Small intestine (tissue), 7 donors: ENCODE measurements at regions not wholly inside any gene's neighbourhood (a gene's known extent, or its start where the extent isn't known, plus 50 kb on each side); places are given as distances from the start of the nearest gene placed in this dataset.
A peak's percentile ranks its signal among the peaks of the same experiment; 100 is the strongest.

Experiments used
- DNase-seq, 2 donors: peaks; one replicate each; pipeline versions ENCODE4 v3.0.0 to v3.0.0-alpha.2; 2013
- FAIRE-seq: peaks from 2 replicates; lab custom pipeline; 2012; peaks lifted over from hg19 to GRCh38; lab: Jason Lieb, UNC
- H3K27ac ChIP-seq, 3 donors: one replicate each; pipeline ENCODE4 v1.5.1; 2013; ENCODE audit warnings: low read length in 2 of 3, mild to moderate bottlenecking in 2 of 3, control low read depth in 1 of 3, inconsistent platforms in 1 of 3, low read depth in 1 of 3, moderate library complexity in 1 of 3
- H3K27me3 ChIP-seq, 3 donors: one replicate each; pipeline ENCODE4 v1.6.1; 2013; ENCODE audit warnings: low read length in 3 of 3, inconsistent platforms in 1 of 3; ENCODE audit not compliant: control insufficient read depth in 3 of 3, insufficient read depth in 3 of 3
- H3K36me3 ChIP-seq, 3 donors: one replicate each; pipeline ENCODE4 v1.6.1; 2013; ENCODE audit warnings: low read length in 3 of 3, inconsistent platforms in 1 of 3, low read depth in 1 of 3, mild to moderate bottlenecking in 1 of 3, moderate library complexity in 1 of 3; ENCODE audit not compliant: control insufficient read depth in 3 of 3, insufficient read depth in 2 of 3
- H3K4me1 ChIP-seq, 3 donors: one replicate each; pipeline ENCODE4 v1.6.1; 2013; ENCODE audit warnings: low read length in 2 of 3, inconsistent platforms in 1 of 3, low read depth in 1 of 3, mild to moderate bottlenecking in 1 of 3, moderate library complexity in 1 of 3; ENCODE audit not compliant: control insufficient read depth in 3 of 3, insufficient read depth in 2 of 3
- H3K4me3 ChIP-seq, 3 donors: one replicate each; pipeline ENCODE4 v1.5.1; 2013; ENCODE audit warnings: low read length in 3 of 3, control low read depth in 1 of 3, inconsistent platforms in 1 of 3, low read depth in 1 of 3, mild to moderate bottlenecking in 1 of 3, moderate library complexity in 1 of 3
- H3K9me3 ChIP-seq, 2 donors: one replicate each; pipeline ENCODE4 v1.6.1; 2013; ENCODE audit warnings: low read depth in 1 of 2, low read length in 1 of 2; ENCODE audit not compliant: control insufficient read depth in 2 of 2, insufficient read depth in 1 of 2
- WGBS, 3 donors: extraction: QIAGEN DNeasy Blood & Tissue Kit; methylation state at CpG; one replicate each; pipeline ENCODE4 v1.1.7; 2013; 5-methylcytosine and 5-hydroxymethylcytosine counted together
- donor health status: healthy with polysubstance abuse.
- donor health status: control.
- donor health status: control.
- donor health status: Bipolar disorder and iron deficiency.
- donor health status: healthy.

GRCh38 chr17:77571155-77571981 is 387.1 kb upstream of the TNRC6C start:
- no peak overlapping the region for H3K27ac ChIP-seq
- peak in 1 of 2 donors; percentile 34 for DNase-seq
- H3K4me1 ChIP-seq = no peaks in the 10 kb centered on the region
- FAIRE-seq = no peak
- H3K9me3 ChIP-seq = peaks cover 0 to 2% of the 10 kb centered on the region in 2 donors
- no peak overlapping the region for H3K4me3 ChIP-seq
- peaks cover 0 to 27% (median 7%) of the 10 kb centered on the region in 3 donors for H3K27me3 ChIP-seq
- 6 to 13% (median 13%) methylated on average over 34 to 35 of the region's 35 CpGs for WGBS, 3 donors
- no peaks in the 10 kb centered on the region for H3K36me3 ChIP-seq

GRCh38 chr17:77572065-77572601 is 386.4 kb upstream of the TNRC6C start:
- no peak overlapping the region for H3K27ac ChIP-seq
- H3K4me1 ChIP-seq = no peaks in the 10 kb centered on the region
- DNase-seq = no peak
- H3K36me3 ChIP-seq = no peaks in the 10 kb centered on the region
- 8 to 22% (median 17%) methylated on average over 15 of the region's 15 CpGs for WGBS, 3 donors
- H3K9me3 ChIP-seq = peaks cover 0 to 2% of the 10 kb centered on the region in 2 donors
- no peak for FAIRE-seq
- H3K27me3 ChIP-seq = peaks cover 0 to 27% (median 7%) of the 10 kb centered on the region in 3 donors
- no peak overlapping the region for H3K4me3 ChIP-seq

GRCh38 chr17:77572851-77573250 is 385.7 kb upstream of the TNRC6C start:
- DNase-seq (no peak), FAIRE-seq (no peak)
- WGBS, 3 donors = 40 to 77% (median 43%) methylated on average over 5 of the region's 5 CpGs
- H3K27ac ChIP-seq = no peak overlapping the region
- no peaks in the 10 kb centered on the region for H3K36me3 ChIP-seq
- no peak overlapping the region for H3K4me3 ChIP-seq
- H3K9me3 ChIP-seq = peaks cover 0 to 2% of the 10 kb centered on the region in 2 donors
- no peaks in the 10 kb centered on the region for H3K4me1 ChIP-seq
- H3K27me3 ChIP-seq = peaks cover 0 to 27% (median 7%) of the 10 kb centered on the region in 3 donors

- H3K4me3 ChIP-seq = no peak overlapping the region
- H3K27ac ChIP-seq = no peak overlapping the region
- peaks cover 0 to 8% (median 3%) of the 10 kb centered on the region in 3 donors for H3K27me3 ChIP-seq
- H3K9me3 ChIP-seq = peaks cover 0 to 8% of the 10 kb centered on the region in 2 donors
- no peaks in the 10 kb centered on the region for H3K4me1 ChIP-seq
- WGBS, 3 donors = 83 to 89% (median 84%) methylated on average over 7 of the region's 7 CpGs
- FAIRE-seq (no peak), DNase-seq (no peak)
- no peaks in the 10 kb centered on the region for H3K36me3 ChIP-seq
These were observed 381.0 kb upstream of the TNRC6C start for GRCh38 chr17:77577491-77577890.

GRCh38 chr17:77579131-77579530 is 379.4 kb upstream of the TNRC6C start:
- Histone ChIP-seq H3K27ac (no peak overlapping the region), H3K27me3 (peaks cover 0 to 3% (median 2%) of the 10 kb centered on the region in 3 donors), H3K4me1 (no peaks in the 10 kb centered on the region), H3K9me3 (peaks cover 0 to 8% of the 10 kb centered on the region in 2 donors), H3K4me3 (no peak overlapping the region), H3K36me3 (no peaks in the 10 kb centered on the region)
- FAIRE-seq = no peak
- DNase-seq = no peak
- 93 to 95% (median 95%) methylated on average over 9 of the region's 9 CpGs for WGBS, 3 donors

- Histone ChIP-seq H3K4me3 (no peak overlapping the region), H3K4me1 (no peaks in the 10 kb centered on the region), H3K27ac (no peak overlapping the region), H3K27me3 (peaks cover 0 to 3% (median 0%) of the 10 kb centered on the region in 3 donors), H3K36me3 (no peaks in the 10 kb centered on the region), H3K9me3 (peaks cover 0 to 8% of the 10 kb centered on the region in 2 donors)
- FAIRE-seq (no peak), DNase-seq (no peak)
- 56 to 60% (median 57%) methylated on average over 6 of the region's 6 CpGs for WGBS, 3 donors
These were observed 378.8 kb upstream of the TNRC6C start for GRCh38 chr17:77579682-77580081.

GRCh38 chr17:77580531-77581270 is 377.8 kb upstream of the TNRC6C start:
- no peaks in the 10 kb centered on the region for H3K4me1 ChIP-seq
- H3K36me3 ChIP-seq = no peaks in the 10 kb centered on the region
- no peak for DNase-seq
- no peak for FAIRE-seq
- H3K4me3 ChIP-seq = no peak overlapping the region
- 64 to 72% (median 65%) methylated on average over 8 of the region's 8 CpGs for WGBS, 3 donors
- H3K27me3 ChIP-seq = peaks cover 0 to 3% (median 0%) of the 10 kb centered on the region in 3 donors
- H3K27ac ChIP-seq = no peak overlapping the region
- peaks cover 0 to 8% of the 10 kb centered on the region in 2 donors for H3K9me3 ChIP-seq

GRCh38 chr17:77581480-77581879 is 377.0 kb upstream of the TNRC6C start:
- 54 to 73% (median 57%) methylated on average over 2 of the region's 2 CpGs for WGBS, 3 donors
- no peak overlapping the region for H3K27ac ChIP-seq
- H3K4me1 ChIP-seq = no peaks in the 10 kb centered on the region
- DNase-seq (no peak), FAIRE-seq (no peak)
- no peak overlapping the region for H3K4me3 ChIP-seq
- peaks cover 0 to 3% (median 0%) of the 10 kb centered on the region in 3 donors for H3K27me3 ChIP-seq
- peaks cover 0 to 8% of the 10 kb centered on the region in 2 donors for H3K9me3 ChIP-seq
- no peaks in the 10 kb centered on the region for H3K36me3 ChIP-seq
